ENCODE measurements at regions not wholly inside any gene's neighbourhood (a gene's known extent, or its start where the extent isn't known, plus 50 kb on each side); places are given as distances from the start of the nearest gene placed in this dataset.

DNA sequence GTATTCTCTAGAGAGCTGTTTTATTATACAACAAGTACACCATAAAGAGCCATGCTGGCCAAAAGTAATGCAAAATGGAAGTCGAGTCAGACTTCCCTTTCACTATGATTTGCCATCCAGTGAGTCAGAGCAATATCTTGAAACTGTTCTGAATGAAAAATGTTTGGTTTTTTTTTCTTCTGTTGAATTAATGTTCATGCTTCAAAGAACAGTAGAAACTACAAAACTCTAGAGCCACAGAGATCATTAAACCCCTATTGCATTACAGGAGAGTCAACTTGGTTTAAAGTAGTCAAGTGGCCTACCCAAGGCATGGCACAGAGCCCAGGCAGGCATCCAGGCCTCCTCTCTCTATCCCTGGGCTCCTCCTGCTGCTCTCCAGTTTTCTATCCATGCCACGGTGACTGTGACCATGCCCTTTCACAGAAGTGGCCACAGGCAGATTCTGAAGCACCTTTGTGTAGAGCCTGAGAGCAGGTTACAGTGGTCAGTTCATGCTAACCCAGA is 358.9 kb downstream of the DEPDC1B start:
- DNase-seq (ENCODE audit: extremely low read depth in 1 of 2, low read depth in 1 of 2) = peak in 1 of 2 donors; percentile 0

- DNase-seq (ENCODE audit: extremely low read depth in 1 of 2, low read depth in 1 of 2) = no peak
Observed at GRCh38 chr5:60340326-60340725, 359.6 kb downstream of the DEPDC1B start.

GRCh38 chr5:60339691-60340201 is 360.2 kb downstream of the DEPDC1B start:
- no peak for DNase-seq (ENCODE audit: extremely low read depth in 1 of 2, low read depth in 1 of 2)

DNA sequence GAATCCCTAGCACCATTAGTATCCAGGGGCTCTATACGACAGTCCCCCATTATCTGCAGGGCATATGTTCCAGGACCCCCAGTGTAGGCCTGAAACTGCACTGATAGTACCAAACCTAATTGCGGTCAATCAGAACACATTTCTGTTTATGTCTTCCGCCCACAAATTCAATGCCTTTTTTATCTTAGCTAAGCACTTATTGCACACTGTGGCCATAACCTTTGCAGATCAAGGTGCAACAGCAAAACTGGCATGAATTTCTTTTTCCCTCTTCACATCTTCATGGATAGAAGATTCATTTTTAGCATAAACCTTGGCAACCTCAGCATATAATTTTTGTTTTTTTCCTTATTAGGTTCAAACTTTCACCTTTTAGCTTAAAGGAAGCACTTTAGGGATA is 361.1 kb downstream of the DEPDC1B start:
- DNase-seq (ENCODE audit: extremely low read depth in 1 of 2, low read depth in 1 of 2) = no peak

- DNase-seq (ENCODE audit: extremely low read depth in 1 of 2, low read depth in 1 of 2) = no peak
Observed at GRCh38 chr5:60336491-60336890, 363.5 kb downstream of the DEPDC1B start.

- no peak for DNase-seq (ENCODE audit: extremely low read depth in 1 of 2, low read depth in 1 of 2)
Observed at GRCh38 chr5:60335913-60336312, 364.1 kb downstream of the DEPDC1B start.

DNA sequence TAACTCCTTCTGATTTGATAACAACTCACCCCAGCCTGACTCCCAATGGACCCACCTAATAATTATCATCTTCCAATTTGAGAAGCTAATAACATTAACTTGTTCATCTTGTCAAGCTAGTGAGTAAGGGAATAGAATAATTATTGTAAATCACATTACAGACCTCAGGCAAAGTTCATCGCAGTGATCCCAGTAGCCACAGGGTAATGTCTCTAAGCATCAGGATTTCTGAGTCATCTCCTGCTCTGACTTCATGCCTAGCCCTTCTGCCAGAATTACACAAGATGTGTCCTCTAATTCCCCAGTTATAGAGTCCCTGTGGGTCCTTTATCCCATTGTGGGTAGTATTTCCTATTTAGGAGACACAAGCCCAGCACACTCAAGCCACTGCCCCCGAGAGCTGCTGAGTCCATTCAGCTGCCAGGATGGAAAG is 365.7 kb downstream of the DEPDC1B start:
- no peak for DNase-seq (ENCODE audit: extremely low read depth in 1 of 2, low read depth in 1 of 2)

- DNase-seq (ENCODE audit: extremely low read depth in 1 of 2, low read depth in 1 of 2) = no peak
Observed at GRCh38 chr5:60333005-60333571, 366.9 kb downstream of the DEPDC1B start.

- no peak for DNase-seq (ENCODE audit: extremely low read depth in 1 of 2, low read depth in 1 of 2)
Observed at GRCh38 chr5:60332244-60333004, 367.5 kb downstream of the DEPDC1B start.

- DNase-seq (ENCODE audit: extremely low read depth in 1 of 2, low read depth in 1 of 2) = no peak
Observed at GRCh38 chr5:60330236-60330635, 369.7 kb downstream of the DEPDC1B start.

GRCh38 chr5:60325870-60326269 is 374.1 kb downstream of the DEPDC1B start:
- no peak for DNase-seq (ENCODE audit: extremely low read depth in 1 of 2, low read depth in 1 of 2)

DNA sequence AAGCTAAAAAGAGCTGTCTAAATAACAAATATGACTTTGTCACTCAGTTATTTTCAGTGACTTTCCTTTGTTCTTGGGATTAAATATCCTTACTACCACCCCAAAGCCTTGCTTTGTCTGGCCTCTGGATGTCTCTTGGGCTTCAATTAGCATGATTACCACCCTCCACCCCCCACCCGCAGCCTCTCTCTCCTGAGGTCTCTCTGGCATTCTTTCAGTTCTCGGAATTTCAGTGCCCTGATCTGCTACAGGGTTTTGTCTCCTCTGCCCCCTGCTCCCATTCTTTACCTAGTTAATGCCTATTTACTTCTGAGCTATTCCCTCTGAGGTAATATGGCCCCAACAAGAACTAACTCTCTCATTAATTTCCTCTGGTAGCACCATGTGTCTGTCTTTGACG is 376.4 kb downstream of the DEPDC1B start:
- DNase-seq (ENCODE audit: extremely low read depth in 1 of 2, low read depth in 1 of 2) = no peak

DNA sequence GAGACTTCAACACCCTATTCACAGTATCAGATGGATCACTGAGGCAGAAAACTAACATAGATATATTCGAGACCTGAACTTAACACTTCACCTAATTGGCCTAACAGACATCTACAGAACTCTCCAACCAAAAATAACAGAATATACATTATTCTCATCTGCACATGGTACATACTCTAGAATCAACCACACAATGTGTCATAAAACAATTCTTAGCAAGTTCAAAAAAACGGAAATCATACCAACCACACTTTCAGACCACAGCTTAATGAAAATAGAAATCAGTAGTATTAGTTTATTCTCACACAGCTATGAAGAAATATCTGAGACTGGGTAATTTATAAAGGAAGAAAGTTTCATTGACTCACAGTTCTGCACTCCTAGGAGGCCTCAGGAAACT is 387.9 kb downstream of the DEPDC1B start:
- no peak for DNase-seq (ENCODE audit: extremely low read depth in 1 of 2, low read depth in 1 of 2)

GRCh38 chr5:60299944-60300343 is 400.0 kb downstream of the DEPDC1B start:
- DNase-seq (ENCODE audit: extremely low read depth in 1 of 2, low read depth in 1 of 2) = no peak

DNA sequence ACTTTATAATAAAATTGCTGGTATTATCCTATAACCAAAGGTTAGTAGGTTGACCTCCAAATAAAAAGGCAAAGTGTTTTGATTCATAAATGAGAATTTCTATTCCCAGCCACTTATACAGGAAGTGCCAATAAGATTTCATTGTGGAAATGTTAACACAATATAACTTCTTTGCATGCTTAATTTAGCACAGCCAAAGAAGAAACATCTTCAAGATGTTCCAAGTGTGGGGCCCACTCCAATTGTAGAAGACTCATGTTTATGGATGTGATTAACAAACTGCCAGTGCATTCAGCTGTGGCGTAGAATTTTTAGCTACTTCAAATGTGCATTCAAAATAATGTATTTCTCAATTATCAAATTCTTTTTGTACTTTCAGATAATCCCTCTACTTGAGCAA is 402.3 kb downstream of the DEPDC1B start:
- DNase-seq (ENCODE audit: extremely low read depth in 1 of 2, low read depth in 1 of 2) = no peak

DNA sequence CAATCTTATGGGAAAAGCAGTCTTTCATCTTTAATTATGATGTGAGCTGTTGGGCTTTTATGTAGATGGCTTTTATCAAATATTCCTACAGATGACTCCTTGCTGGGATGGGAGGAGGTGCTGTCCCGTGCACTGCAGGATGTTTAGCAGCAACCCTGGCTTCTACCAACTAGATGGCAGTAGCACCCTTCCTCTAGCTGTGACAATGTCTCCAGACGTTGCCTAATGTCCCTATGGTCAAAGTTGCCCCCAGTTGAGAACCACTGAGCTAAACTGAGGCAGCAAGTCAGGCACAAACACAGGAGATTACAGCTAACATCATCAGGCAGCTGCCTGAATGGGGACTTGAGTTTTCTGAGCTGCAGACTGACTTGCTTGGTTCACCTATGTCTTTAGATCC is 401.9 kb upstream of the PDE4D start:
- DNase-seq (ENCODE audit: extremely low read depth in 1 of 2, low read depth in 1 of 2) = no peak

- DNase-seq (ENCODE audit: extremely low read depth in 1 of 2, low read depth in 1 of 2) = no peak
Observed at GRCh38 chr5:60293518-60293917, 400.0 kb upstream of the PDE4D start.

- no peak for DNase-seq (ENCODE audit: extremely low read depth in 1 of 2, low read depth in 1 of 2)
Observed at GRCh38 chr5:60287174-60287771, 393.7 kb upstream of the PDE4D start.

GRCh38 chr5:60285910-60286309 is 392.4 kb upstream of the PDE4D start:
- no peak for DNase-seq (ENCODE audit: extremely low read depth in 1 of 2, low read depth in 1 of 2)

GRCh38 chr5:60280943-60281342 is 387.4 kb upstream of the PDE4D start:
- DNase-seq (ENCODE audit: extremely low read depth in 1 of 2, low read depth in 1 of 2) = no peak

DNA sequence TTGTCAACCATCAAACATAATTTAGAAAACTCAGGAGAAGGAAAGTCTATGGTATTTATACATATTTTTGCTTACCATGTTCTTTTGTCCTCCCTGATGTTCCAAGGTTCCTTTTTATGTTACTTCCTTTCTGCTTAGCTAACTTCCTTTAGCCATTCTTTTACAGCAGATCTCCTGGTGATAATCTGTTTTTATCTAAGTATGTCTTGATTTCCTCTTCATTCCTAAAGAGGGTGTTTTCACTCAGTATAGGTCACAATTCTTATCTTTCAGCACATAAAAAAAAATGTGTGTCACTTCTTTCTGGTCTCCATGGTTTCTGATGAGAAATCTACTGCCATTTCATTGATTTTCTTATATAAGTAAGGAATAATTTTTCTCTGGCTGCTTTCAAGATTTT is 384.4 kb upstream of the PDE4D start:
- DNase-seq (ENCODE audit: extremely low read depth in 1 of 2, low read depth in 1 of 2) = no peak

DNA sequence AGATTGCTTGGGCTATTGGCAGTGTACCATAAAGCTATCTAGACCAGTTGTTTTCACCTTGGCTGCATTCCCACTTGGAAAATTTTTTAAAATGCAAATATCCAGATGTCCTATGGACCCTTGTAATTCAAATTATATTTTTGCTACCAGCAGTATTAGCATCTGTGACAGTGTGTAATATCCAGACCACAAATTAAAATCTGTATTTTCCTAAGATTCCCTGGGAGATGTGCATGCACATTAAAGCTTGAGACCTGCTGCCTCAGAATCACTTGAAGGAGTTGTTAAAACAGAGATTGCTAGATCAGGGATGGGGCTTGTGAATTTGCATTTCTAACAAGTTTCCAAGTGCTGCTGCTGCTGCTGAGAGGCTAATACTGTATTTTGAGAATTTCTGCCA is 381.2 kb upstream of the PDE4D start:
- no peak for DNase-seq (ENCODE audit: extremely low read depth in 1 of 2, low read depth in 1 of 2)

Data from stimulated activated CD8-positive, alpha-beta memory T cell treated with anti-CD3 and anti-CD28 coated beads, Interleukin-7, amount 100 ng/mL, for 48 hours (primary cell).